ENCODE measurements at regions not wholly inside any gene's neighbourhood (a gene's known extent, or its start where the extent isn't known, plus 50 kb on each side); places are given as distances from the start of the nearest gene placed in this dataset.

DNA sequence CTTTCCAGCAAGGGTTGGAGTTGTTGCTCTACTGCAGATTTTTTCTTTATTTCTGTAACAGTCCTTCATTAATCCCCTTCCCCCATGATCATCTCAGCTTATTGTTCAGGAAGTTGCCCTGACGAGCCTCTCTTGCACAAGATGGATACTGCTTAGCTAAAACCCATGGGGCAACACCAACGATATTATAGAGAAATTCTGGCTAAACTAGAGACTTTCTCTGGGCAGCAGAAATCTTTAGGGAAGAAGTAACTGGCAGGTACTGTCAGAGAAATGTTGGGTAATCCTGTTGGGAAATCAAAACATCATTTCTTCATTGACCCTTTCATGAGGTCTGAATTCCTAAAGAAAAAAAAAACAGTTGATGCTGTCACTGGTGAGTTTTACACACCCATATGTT lies 921.3 kb downstream of the NLGN4X start:
- TF ChIP-seq POLR2A (IDR thresholded peaks at IDR 0.05), result no peak
- TF ChIP-seq, protein P1, sequence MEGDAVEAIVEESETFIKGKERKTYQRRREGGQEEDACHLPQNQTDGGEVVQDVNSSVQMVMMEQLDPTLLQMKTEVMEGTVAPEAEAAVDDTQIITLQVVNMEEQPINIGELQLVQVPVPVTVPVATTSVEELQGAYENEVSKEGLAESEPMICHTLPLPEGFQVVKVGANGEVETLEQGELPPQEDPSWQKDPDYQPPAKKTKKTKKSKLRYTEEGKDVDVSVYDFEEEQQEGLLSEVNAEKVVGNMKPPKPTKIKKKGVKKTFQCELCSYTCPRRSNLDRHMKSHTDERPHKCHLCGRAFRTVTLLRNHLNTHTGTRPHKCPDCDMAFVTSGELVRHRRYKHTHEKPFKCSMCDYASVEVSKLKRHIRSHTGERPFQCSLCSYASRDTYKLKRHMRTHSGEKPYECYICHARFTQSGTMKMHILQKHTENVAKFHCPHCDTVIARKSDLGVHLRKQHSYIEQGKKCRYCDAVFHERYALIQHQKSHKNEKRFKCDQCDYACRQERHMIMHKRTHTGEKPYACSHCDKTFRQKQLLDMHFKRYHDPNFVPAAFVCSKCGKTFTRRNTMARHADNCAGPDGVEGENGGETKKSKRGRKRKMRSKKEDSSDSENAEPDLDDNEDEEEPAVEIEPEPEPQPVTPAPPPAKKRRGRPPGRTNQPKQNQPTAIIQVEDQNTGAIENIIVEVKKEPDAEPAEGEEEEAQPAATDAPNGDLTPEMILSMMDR (IDR thresholded peaks at IDR 0.05), result no peak
